ENCODE measurements at regions not wholly inside any gene's neighbourhood (a gene's known extent, or its start where the extent isn't known, plus 50 kb on each side); places are given as distances from the start of the nearest gene placed in this dataset.

DNA sequence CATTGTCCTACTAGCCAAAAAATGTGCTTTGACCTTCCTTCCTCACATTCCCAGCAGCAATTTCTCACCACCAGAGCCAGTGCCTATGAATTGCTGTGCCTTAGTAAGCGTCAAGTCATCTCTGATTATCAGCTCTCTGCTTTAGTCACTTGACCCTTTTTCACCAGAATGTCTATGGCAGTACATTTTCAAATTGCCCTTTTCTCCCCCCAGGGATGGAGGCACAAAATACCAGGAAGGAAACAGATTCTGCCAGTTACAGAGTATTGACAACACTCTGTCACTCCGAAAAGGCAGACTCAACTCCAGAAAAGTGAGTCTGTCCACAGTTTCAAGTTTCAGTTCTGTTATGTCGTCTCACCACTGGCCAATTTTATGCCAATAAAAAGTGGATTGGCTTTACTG lies 167.4 kb downstream of the TNFSF18 start:
- 85% methylated on average over 3 of the region's 3 CpGs for WGBS
- no peak for DNase-seq (ENCODE audit: extremely low spot score)
- Histone ChIP-seq H3K4me1 (ENCODE audit: insufficient read depth) (no peaks in the 10 kb centered on the region), H3K36me3 (ENCODE audit: insufficient read depth) (no peaks in the 10 kb centered on the region), H3K27ac (ENCODE audit: low read depth) (no peak overlapping the region), H3K4me3 (ENCODE audit: low read depth, low read length) (no peak overlapping the region)

DNA sequence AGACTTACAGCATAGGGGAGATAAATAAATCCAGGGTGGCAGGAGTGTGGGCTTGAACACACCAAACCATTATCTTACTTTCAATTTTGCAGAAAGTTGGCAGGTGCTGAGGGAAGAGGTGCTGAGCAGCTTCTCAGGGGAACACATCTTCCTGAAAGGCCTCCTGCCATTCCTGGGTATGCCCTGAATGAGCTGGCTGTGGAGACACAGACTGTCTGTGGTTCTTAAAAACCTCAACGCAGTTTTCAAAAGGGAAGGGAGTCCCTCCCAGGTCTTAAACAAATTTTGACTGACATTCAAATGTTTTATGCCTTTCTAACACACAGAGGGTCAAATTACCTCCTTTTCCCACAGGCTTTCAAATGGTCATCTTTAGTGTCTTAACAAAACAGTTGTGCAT lies 166.9 kb downstream of the TNFSF18 start:
- Histone ChIP-seq H3K36me3 (ENCODE audit: insufficient read depth) (no peaks in the 10 kb centered on the region), H3K27ac (ENCODE audit: low read depth) (no peak overlapping the region), H3K4me3 (ENCODE audit: low read depth, low read length) (no peak overlapping the region), H3K4me1 (ENCODE audit: insufficient read depth) (no peaks in the 10 kb centered on the region)
- no peak for DNase-seq (ENCODE audit: extremely low spot score)
- WGBS, result 41% methylated on average over 1 of the region's 1 CpG

DNA sequence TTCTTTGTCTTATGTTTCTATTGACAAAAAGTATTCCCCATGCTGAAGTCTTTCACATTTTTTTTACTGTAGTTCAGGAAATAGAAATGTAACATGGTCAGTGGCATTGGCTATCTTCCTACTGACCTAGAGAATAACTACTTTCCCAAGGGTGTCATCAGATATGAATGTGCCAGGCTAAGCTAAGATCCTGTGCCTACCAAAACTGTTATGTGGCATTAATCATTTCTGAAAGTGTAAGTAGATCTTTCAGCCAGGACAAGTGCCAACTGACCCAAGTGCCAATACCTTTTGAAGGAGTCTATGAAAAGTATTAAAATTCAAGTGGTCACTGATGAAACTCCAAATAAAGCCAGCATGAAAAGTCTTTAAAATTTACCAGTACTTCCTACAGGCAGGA lies 165.3 kb downstream of the TNFSF18 start:
- H3K4me1 ChIP-seq (ENCODE audit: insufficient read depth), result no peaks in the 10 kb centered on the region
- DNase-seq (ENCODE audit: extremely low spot score), result no peak
- H3K27ac ChIP-seq (ENCODE audit: low read depth), result no peak overlapping the region
- H3K36me3 ChIP-seq (ENCODE audit: insufficient read depth), result no peaks in the 10 kb centered on the region
- H3K4me3 ChIP-seq (ENCODE audit: low read depth, low read length), result no peak overlapping the region

DNA sequence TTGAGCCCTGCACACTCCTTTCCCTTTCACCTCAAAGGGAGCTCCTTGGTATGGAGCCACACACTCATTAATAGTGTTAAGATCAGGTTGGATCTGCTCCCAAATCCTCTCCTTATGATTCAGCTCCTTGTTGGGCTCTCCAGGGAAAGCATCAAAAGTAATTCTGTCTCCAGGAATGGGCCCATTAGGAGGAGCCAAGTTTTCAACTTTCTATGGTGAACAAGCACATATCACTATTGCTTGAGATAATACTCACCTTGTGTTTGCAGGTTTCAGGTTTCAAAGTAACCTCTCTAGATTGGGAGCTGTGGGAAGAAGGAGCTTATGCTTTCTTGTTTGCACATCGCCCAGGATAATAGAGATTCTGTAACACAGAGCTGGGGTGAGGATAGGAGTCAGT lies 164.8 kb downstream of the TNFSF18 start:
- no peaks in the 10 kb centered on the region for H3K4me1 ChIP-seq (ENCODE audit: insufficient read depth)
- DNase-seq (ENCODE audit: extremely low spot score), result no peak
- H3K27ac ChIP-seq (ENCODE audit: low read depth), result no peak overlapping the region
- no peaks in the 10 kb centered on the region for H3K36me3 ChIP-seq (ENCODE audit: insufficient read depth)
- 91% methylated on average over 1 of the region's 1 CpG for WGBS
- H3K4me3 ChIP-seq (ENCODE audit: low read depth, low read length), result no peak overlapping the region

DNA sequence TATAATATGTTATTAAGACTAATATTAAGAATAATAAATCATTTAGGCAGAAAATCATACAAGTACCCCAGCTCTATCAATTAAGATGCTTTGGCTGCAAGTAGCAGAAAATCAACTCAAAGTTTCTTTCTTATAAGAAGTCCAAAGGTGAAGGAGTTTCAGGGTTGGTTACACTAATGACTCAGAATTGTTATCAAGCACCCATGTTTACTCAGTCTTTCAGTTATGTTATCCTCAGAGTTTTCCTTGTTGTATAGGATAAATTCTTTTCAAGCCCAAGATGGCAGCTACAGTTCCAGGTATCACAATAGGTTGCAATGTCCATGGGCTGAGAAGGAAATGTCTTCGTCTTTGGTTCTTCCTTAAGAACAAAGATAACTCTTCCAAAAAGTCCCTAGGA lies 163.6 kb downstream of the TNFSF18 start:
- Histone ChIP-seq H3K36me3 (ENCODE audit: insufficient read depth) (no peaks in the 10 kb centered on the region), H3K4me1 (ENCODE audit: insufficient read depth) (no peaks in the 10 kb centered on the region), H3K27ac (ENCODE audit: low read depth) (no peak overlapping the region), H3K4me3 (ENCODE audit: low read depth, low read length) (no peak overlapping the region)
- 98% methylated on average over 1 of the region's 1 CpG for WGBS
- DNase-seq (ENCODE audit: extremely low spot score), result no peak

DNA sequence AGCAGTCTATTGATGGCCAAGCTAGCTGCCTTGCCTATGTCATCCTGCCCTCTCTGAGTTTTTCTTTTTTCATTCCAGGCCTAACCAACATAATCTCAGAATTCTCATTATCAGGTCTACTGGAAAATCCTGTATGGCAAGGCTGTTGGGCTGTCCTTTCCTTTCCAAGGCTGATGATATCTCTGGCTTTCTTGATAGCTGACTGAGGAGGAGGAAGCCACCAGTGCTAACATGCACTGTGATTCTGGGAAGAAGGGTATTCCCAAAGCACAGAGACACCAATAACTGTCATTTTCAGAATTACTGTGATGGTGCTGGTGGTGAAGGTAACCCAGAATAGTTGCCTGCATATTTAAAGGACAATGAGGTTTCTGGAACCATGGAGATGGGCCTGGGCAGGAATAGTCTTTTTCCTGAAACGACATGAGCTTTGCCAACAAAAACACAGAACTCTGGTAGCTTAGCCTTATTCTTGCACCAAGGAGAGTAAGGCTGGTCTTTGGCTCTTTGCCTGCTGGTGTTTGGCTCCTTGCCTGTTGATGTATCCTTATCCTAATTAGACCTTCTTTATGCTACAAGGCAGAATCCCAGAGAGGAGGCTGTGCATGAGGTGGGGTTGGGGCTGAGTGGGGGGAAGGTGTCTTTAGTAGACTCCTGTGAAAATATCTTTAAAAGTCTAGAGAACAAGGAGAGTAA lies 157.4 kb downstream of the TNFSF18 start:
- no peak for DNase-seq (ENCODE audit: extremely low spot score)
- H3K4me1 ChIP-seq (ENCODE audit: insufficient read depth), result no peaks in the 10 kb centered on the region
- no peaks in the 10 kb centered on the region for H3K36me3 ChIP-seq (ENCODE audit: insufficient read depth)
- WGBS, result 13% methylated on average over 1 of the region's 1 CpG
- H3K27ac ChIP-seq (ENCODE audit: low read depth), result no peak overlapping the region
- no peak overlapping the region for H3K4me3 ChIP-seq (ENCODE audit: low read depth, low read length)

DNA sequence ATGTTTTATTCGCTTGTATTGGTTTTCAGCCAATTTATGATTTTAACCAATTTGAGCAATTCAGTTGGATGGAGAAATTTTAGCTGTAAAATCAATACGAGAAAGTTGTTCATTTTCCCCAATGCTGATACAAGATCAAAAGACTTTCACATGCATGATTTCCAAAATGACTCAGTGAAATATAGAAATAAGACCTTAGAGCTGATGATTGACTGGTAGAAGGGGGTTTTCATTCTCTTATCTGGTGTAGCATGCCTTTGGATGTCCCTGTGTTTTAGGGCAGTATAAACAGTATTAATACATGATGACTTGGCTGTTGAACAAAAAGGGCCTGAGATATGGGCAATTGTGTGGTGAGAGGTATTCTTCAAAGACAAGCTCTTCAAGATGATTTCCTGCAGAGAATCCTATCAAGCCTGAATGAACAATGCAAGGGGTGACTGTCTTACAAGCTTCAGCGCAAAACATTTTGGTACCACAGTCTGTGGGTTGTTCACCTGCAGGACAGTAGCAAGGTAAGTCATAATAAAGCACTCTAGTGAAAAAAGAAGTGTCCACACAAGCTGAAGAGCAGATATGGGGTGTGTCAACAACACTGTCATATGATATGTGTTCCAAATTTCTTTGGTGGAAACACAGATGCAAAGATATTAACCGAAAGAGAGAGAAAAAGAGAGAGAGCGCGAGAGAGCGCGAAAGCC lies 156.2 kb downstream of the TNFSF18 start:
- H3K36me3 ChIP-seq (ENCODE audit: insufficient read depth), result no peaks in the 10 kb centered on the region
- no peak for DNase-seq (ENCODE audit: extremely low spot score)
- no peaks in the 10 kb centered on the region for H3K4me1 ChIP-seq (ENCODE audit: insufficient read depth)
- H3K4me3 ChIP-seq (ENCODE audit: low read depth, low read length), result no peak overlapping the region
- H3K27ac ChIP-seq (ENCODE audit: low read depth), result no peak overlapping the region
- WGBS, result 79% methylated on average over 8 of the region's 8 CpGs

DNA sequence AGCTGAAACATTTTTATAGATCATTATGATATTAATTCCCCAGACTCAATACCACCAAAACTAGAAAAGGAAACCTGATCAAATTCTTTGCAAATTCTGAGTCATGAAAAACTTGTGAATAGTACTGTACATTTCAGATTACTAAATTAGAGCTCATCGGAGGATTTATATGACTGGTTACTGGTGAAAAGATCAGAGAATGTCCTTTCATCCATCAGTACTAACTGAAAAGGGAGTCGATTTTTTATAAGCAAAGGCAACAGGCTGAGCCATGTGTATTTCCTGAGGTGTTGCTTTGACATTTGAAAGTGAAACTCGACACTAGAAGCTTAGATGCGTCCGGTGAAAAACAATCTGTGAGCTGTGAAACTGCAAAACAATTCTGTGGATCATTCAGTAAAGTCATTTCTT lies 155.7 kb downstream of the TNFSF18 start:
- DNase-seq (ENCODE audit: extremely low spot score), result no peak
- Histone ChIP-seq H3K36me3 (ENCODE audit: insufficient read depth) (no peaks in the 10 kb centered on the region), H3K4me3 (ENCODE audit: low read depth, low read length) (no peak overlapping the region), H3K27ac (ENCODE audit: low read depth) (no peak overlapping the region), H3K4me1 (ENCODE audit: insufficient read depth) (no peaks in the 10 kb centered on the region)
- 13% methylated on average over 5 of the region's 5 CpGs for WGBS

DNA sequence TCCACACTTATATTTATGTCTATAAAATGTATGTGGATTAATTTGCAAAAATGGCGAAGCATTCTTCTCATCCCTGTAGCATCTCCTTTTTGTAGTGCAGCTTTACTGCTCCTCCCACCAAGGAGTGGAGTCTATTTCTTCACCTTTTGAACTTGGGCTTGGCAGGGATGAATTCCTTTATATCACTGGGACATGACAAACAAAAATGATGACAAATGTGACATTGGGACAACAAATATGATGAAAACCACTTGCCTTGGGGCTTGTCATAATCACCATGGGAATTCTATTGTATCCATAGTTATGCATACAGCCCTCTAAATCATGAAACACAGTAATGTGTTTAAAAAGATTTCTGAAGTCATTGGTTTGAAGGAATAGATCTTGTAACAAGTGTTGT lies 155.0 kb downstream of the TNFSF18 start:
- H3K36me3 ChIP-seq (ENCODE audit: insufficient read depth), result no peaks in the 10 kb centered on the region
- no peak overlapping the region for H3K4me3 ChIP-seq (ENCODE audit: low read depth, low read length)
- no peak for DNase-seq (ENCODE audit: extremely low spot score)
- 92% methylated on average over 1 of the region's 1 CpG for whole genome bisulfite sequencing
- H3K27ac ChIP-seq (ENCODE audit: low read depth), result no peak overlapping the region
- H3K4me1 ChIP-seq (ENCODE audit: insufficient read depth), result no peaks in the 10 kb centered on the region

DNA sequence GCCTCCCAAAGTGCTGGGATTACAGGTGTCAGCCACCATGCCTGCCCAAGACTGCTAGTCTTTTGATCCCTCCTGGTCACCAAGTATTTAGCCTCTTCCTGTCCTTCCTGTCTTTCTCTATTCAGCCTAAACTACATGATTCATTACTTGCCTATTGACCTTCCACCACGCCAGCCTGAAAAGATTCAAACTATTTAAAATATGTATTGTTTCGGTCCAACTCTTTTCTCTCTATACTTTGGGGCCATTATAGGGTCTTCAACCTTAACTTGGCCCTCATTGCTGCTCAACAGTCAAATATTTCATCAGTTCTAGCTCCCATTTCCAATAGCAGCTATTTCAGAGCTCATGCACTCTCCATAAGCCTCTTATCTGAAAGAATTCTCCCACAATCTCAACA lies 153.0 kb downstream of the TNFSF18 start:
- H3K4me1 ChIP-seq (ENCODE audit: insufficient read depth), result no peaks in the 10 kb centered on the region
- H3K36me3 ChIP-seq (ENCODE audit: insufficient read depth), result no peaks in the 10 kb centered on the region
- no peak overlapping the region for H3K27ac ChIP-seq (ENCODE audit: low read depth)
- 78% methylated on average over 2 of the region's 2 CpGs for WGBS
- DNase-seq (ENCODE audit: extremely low spot score), result no peak
- H3K4me3 ChIP-seq (ENCODE audit: low read depth, low read length), result no peak overlapping the region

DNA sequence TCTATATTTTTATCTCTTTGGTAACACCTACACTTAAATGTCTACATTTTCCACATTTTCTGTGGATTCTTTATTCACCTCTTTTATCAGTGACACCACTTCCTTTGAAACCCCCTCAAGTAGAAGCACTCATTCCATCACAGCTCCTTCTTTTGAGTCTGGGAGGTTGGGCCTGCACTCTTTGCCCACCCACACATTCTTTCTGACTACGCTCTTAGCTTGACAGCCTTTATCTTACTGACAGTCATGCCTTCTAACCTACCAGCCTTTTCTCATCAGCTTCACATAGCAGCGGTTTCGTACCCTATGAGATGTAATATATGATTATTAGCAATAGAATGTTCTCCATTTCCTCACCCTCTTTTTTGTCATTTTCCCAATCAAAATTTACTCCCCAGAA lies 151.9 kb downstream of the TNFSF18 start:
- 92% methylated on average over 3 of the region's 3 CpGs for whole genome bisulfite sequencing
- Histone ChIP-seq H3K4me1 (ENCODE audit: insufficient read depth) (no peaks in the 10 kb centered on the region), H3K4me3 (ENCODE audit: low read depth, low read length) (no peak overlapping the region), H3K36me3 (ENCODE audit: insufficient read depth) (no peaks in the 10 kb centered on the region), H3K27ac (ENCODE audit: low read depth) (no peak overlapping the region)
- DNase-seq (ENCODE audit: extremely low spot score), result no peak

DNA sequence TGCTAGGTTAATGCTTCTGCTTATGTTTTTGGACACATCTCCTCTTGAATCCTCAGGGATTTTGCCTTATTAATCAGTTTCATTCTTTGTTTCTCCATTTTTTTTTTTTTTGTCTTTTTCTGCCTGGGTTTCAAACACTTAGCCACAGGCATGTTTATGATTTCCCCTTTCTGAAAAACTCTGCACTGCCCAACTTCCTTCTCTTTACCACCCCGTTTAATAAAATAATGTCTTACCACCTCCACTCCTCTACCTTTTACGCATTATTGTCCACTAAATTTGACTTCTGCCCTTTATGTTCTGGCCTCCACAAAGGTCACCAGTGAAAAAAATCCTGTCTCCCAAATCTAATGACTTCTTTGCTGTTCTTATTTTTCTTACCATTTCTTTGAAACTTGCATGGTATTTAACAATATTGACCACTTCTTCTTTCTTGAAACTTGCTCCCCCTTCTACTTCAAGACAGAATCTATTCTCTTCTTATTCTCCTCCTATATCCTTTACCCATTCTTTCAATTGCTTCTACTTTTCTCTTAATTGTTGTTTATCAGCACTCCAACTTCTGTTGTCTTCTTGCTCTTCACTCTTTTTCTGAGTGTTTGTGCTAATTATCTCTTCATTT lies 150.3 kb downstream of the TNFSF18 start:
- WGBS, result 80% methylated on average over 2 of the region's 2 CpGs
- no peaks in the 10 kb centered on the region for H3K36me3 ChIP-seq (ENCODE audit: insufficient read depth)
- no peak for DNase-seq (ENCODE audit: extremely low spot score)
- H3K27ac ChIP-seq (ENCODE audit: low read depth), result no peak overlapping the region
- no peak overlapping the region for H3K4me3 ChIP-seq (ENCODE audit: low read depth, low read length)
- no peaks in the 10 kb centered on the region for H3K4me1 ChIP-seq (ENCODE audit: insufficient read depth)

DNA sequence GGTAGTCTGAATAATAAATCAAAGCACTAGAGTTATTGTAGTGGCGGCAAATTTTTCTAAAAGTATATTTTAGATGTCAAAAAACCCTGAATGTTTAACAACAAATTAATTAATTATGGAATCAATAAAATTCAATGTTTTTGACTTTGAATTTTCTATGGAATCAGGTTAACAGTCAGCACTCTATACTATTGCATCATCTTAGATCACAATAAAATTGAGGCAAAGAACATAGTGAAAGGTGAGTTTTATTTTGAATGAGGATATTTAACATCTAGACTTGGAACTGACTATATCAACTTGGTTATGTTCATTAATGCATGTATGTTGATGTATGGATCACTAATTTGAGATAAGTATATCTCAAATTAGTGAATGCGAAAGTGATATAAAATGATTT lies 148.5 kb downstream of the TNFSF18 start:
- no peak for DNase-seq (ENCODE audit: extremely low spot score)
- Histone ChIP-seq H3K36me3 (ENCODE audit: insufficient read depth) (no peaks in the 10 kb centered on the region), H3K27ac (ENCODE audit: low read depth) (no peak overlapping the region), H3K4me1 (ENCODE audit: insufficient read depth) (no peaks in the 10 kb centered on the region), H3K4me3 (ENCODE audit: low read depth, low read length) (no peak overlapping the region)
- WGBS, result 74% methylated on average over 2 of the region's 2 CpGs

DNA sequence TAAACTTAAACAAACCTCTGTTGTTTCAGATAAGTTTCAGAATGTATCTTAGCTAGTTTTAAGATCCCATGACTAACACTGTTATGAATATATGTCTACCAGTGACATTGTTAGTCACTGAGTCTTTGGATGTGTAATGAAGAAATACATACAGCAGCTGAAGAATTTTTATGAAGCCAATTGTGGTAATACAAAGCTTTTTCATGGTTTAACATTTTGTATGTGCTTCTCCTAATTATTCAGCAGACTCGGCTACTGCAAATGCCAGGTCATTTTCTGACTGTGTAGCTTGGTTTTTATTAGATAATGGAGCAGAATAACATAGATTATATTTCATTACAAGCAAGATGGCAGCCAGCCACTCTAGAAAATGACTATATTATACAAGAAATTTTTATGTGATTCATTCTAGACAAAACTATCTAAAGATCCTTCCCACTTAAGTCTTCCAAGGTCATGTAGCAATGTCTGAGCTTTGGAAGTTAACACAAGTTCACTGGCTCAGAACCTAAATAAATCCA lies 147.8 kb downstream of the TNFSF18 start:
- Histone ChIP-seq H3K4me3 (ENCODE audit: low read depth, low read length) (no peak overlapping the region), H3K36me3 (ENCODE audit: insufficient read depth) (no peaks in the 10 kb centered on the region), H3K4me1 (ENCODE audit: insufficient read depth) (no peaks in the 10 kb centered on the region), H3K27ac (ENCODE audit: low read depth) (no peak overlapping the region)
- WGBS, result 65% methylated on average over 1 of the region's 1 CpG
- no peak for DNase-seq (ENCODE audit: extremely low spot score)

Measured in urinary bladder (tissue), 3 donors.